Gastrocnemius medialis (tissue), 4 donors: ENCODE measurements at regions not wholly inside any gene's neighbourhood (a gene's known extent, or its start where the extent isn't known, plus 50 kb on each side); places are given as distances from the start of the nearest gene placed in this dataset.
"Not testable (repeated sequence)": the region's sequence is repeated elsewhere in the genome, so short reads cannot be mapped to it uniquely, and the experiment has no call there.

ENCODE experiments used
- ATAC-seq, 2 donors: fragments of 150-250 bp; one replicate each; pipeline ENCODE4 v1.9.1; 2016
- DNase-seq, 2 donors: peaks; one replicate each; pipeline ENCODE4 v3.0.0-alpha.2; 2019
- H3K27ac ChIP-seq, 4 donors: fragments of 200-600 bp; sonication (generic); 1 replicate in 1 of 4; 2 replicates in 3 of 4; pipeline ENCODE4 v1.5.1; 2016 to 2018; ENCODE audit warnings: mild to moderate bottlenecking in 2 of 4, moderate library complexity in 1 of 4
- H3K27me3 ChIP-seq, 3 donors: fragments of 200-600 bp; sonication (generic) in 2 of 3; 1 replicate in 1 of 3; 2 replicates in 2 of 3; pipeline versions ENCODE4 v1.5.1 to v1.6.0; 2016 to 2019; ENCODE audit warnings: mild to moderate bottlenecking in 1 of 3, moderate library complexity in 1 of 3
- H3K36me3 ChIP-seq, 2 donors: fragments of 200-600 bp; sonication (generic) in 1 of 2; one replicate each; pipeline ENCODE4 v1.5.1; 2017 to 2018
- H3K4me1 ChIP-seq, 2 donors: fragments of 200-600 bp; sonication (generic) in 1 of 2; one replicate each; pipeline ENCODE4 v1.5.1; 2016 to 2017; ENCODE audit warnings: mild to moderate bottlenecking in 2 of 2
- H3K4me3 ChIP-seq, 4 donors: fragments of 200-600 bp; sonication (generic) in 3 of 4; 1 replicate in 1 of 4; 2 replicates in 3 of 4; pipeline ENCODE4 v1.5.1; 2016 to 2019; ENCODE audit warnings: mild to moderate bottlenecking in 2 of 4
- H3K9me3 ChIP-seq, 3 donors: fragments of 200-600 bp; sonication (generic) in 2 of 3; 1 replicate in 1 of 3; 2 replicates in 2 of 3; pipeline ENCODE4 v1.5.1; 2016 to 2019
- CTCF ChIP-seq, 5 experiments: fragments of 450-650 bp in 3 of 5; fragments of 200-600 bp in 2 of 5; sonication (generic) in 2 of 5; IDR thresholded peaks in 4 of 5; conservative IDR thresholded peaks in 1 of 5; 1 replicate in 4 of 5; 2 replicates in 1 of 5; pipeline ENCODE4 v1.5.1; 2016 to 2019; ENCODE audit warnings: antibody characterized with exemption in 5 of 5, mild to moderate bottlenecking in 3 of 5, moderate library complexity in 3 of 5
- POLR2A ChIP-seq, 2 donors: fragments of 450-650 bp; IDR thresholded peaks; one replicate each; pipeline ENCODE4 v1.6.1; 2017; ENCODE audit warnings: antibody characterized with exemption in 2 of 2, mild to moderate bottlenecking in 2 of 2, moderate library complexity in 2 of 2
- in situ Hi-C, 4 donors: fragments of 200-750 bp; cut with MboI; loops; one replicate each; pipeline versions ENCODE4 v1.15.0 to v1.8.0; 2017; ENCODE audit warnings: low sequenced_read_pairs in 4 of 4
- intact Hi-C: fragments of 100-400 bp; cut with DNase I; formaldehyde crosslinking; loops from one replicate; pipeline ENCODE4 v1.15.1; 2023; ENCODE audit warnings: low total_unique reads

- no peak overlapping the region for H3K27ac ChIP-seq
- H3K27me3 ChIP-seq = no peaks in the 10 kb centered on the region
- no peak for ATAC-seq
- no peaks in the 10 kb centered on the region for H3K9me3 ChIP-seq
- peaks cover 0 to 7% of the 10 kb centered on the region in 2 donors for H3K4me1 ChIP-seq
- no peak for DNase-seq
- no peaks in the 10 kb centered on the region for H3K36me3 ChIP-seq
- TF ChIP-seq POLR2A (IDR thresholded peaks at IDR 0.05) (no peak), CTCF (IDR thresholded peaks at IDR 0.05 in 4 of 5, conservative IDR thresholded peaks at IDR 0.05 in 1 of 5) (no peak)
- in situ Hi-C loops = no loop called here
- intact Hi-C loops = no loop called here
- H3K4me3 ChIP-seq = no peak overlapping the region
These were observed 115.7 kb upstream of the S1PR3 start for GRCh38 chr9:88875400-88876120.

- Histone ChIP-seq H3K36me3 (no peaks in the 10 kb centered on the region), H3K4me3 (no peak overlapping the region), H3K4me1 (no peaks in the 10 kb centered on the region), H3K27ac (no peak overlapping the region), H3K9me3 (no peaks in the 10 kb centered on the region), H3K27me3 (no peaks in the 10 kb centered on the region)
- ATAC-seq = no peak
- intact Hi-C loops (no loop called here), in situ Hi-C loops (no loop called here)
- no peak for TF ChIP-seq CTCF (IDR thresholded peaks at IDR 0.05 in 4 of 5, conservative IDR thresholded peaks at IDR 0.05 in 1 of 5)
- no peak for TF ChIP-seq POLR2A (IDR thresholded peaks at IDR 0.05)
- no peak for DNase-seq
These were observed 111.1 kb upstream of the S1PR3 start for GRCh38 chr9:88880199-88880598.

GRCh38 chr9:88884291-88884690 is 107.0 kb upstream of the S1PR3 start:
- H3K27ac ChIP-seq, H3K27me3 ChIP-seq, H3K4me3 ChIP-seq, H3K36me3 ChIP-seq, DNase-seq, in situ Hi-C loops, H3K4me1 ChIP-seq, H3K9me3 ChIP-seq, intact Hi-C loops, ATAC-seq: not testable (repeated sequence)

GRCh38 chr9:88886762-88887161 is 104.5 kb upstream of the S1PR3 start:
- intact Hi-C loops, H3K9me3 ChIP-seq, H3K4me3 ChIP-seq, H3K4me1 ChIP-seq, H3K36me3 ChIP-seq, DNase-seq, ATAC-seq, in situ Hi-C loops, H3K27ac ChIP-seq, H3K27me3 ChIP-seq: not testable (repeated sequence)

GRCh38 chr9:88889386-88889785 is 101.9 kb upstream of the S1PR3 start:
- DNase-seq (no peak), ATAC-seq (no peak)
- in situ Hi-C loops = no loop called here
- no peaks in the 10 kb centered on the region for H3K27me3 ChIP-seq
- no peaks in the 10 kb centered on the region for H3K4me1 ChIP-seq
- H3K27ac ChIP-seq = no peak overlapping the region
- intact Hi-C loops = no loop called here
- H3K4me3 ChIP-seq = no peak overlapping the region
- H3K9me3 ChIP-seq = no peaks in the 10 kb centered on the region
- no peaks in the 10 kb centered on the region for H3K36me3 ChIP-seq
- no peak for TF ChIP-seq CTCF (IDR thresholded peaks at IDR 0.05 in 4 of 5, conservative IDR thresholded peaks at IDR 0.05 in 1 of 5)
- no peak for TF ChIP-seq POLR2A (IDR thresholded peaks at IDR 0.05)

GRCh38 chr9:88890546-88890945 is 100.7 kb upstream of the S1PR3 start:
- no peaks in the 10 kb centered on the region for H3K27me3 ChIP-seq
- ATAC-seq = no peak
- no peaks in the 10 kb centered on the region for H3K4me1 ChIP-seq
- no peak for TF ChIP-seq POLR2A (IDR thresholded peaks at IDR 0.05)
- no peaks in the 10 kb centered on the region for H3K36me3 ChIP-seq
- intact Hi-C loops (no loop called here), in situ Hi-C loops (no loop called here)
- DNase-seq = no peak
- H3K9me3 ChIP-seq = no peaks in the 10 kb centered on the region
- H3K4me3 ChIP-seq = no peak overlapping the region
- no peak overlapping the region for H3K27ac ChIP-seq
